Islet precursor cell (in vitro differentiated cells): ENCODE measurements at regions not wholly inside any gene's neighbourhood (a gene's known extent, or its start where the extent isn't known, plus 50 kb on each side); places are given as distances from the start of the nearest gene placed in this dataset.
"Not testable (repeated sequence)": the region's sequence is repeated elsewhere in the genome, so short reads cannot be mapped to it uniquely, and the experiment has no call there.

ENCODE experiments used
- DNase-seq: peaks from one replicate; pipeline ENCODE4 v3.0.0-alpha.2; 2018

DNA sequence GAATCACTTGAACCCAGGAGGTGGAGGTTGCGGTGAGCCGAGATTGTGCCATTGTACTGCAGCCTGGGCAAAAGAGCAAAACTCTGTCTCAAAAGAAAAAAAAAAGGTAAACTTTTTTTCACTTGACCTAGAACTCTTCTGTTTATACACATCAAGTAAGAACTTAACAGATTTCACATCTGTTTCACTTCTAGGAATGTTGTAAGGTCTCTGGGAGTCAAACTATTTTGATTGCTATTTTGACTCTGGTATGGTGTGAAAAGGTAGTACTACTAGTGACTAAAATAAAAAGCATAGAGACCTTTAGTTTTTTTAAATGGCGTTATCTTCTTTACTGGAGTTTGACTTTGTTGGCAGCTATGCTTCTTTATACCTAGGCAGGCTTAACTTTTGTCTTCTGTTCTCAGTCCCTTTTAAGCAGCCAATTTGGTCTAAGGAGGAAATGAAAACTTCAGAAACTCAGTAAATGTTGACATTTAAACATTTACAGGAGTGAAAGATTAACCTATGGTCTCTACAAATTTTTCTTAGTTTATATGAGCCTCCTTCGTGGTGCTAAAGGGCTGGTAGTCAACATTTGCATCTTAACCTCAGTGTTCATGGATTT, 84.7 kb downstream of the METTL2B start:
- DNase-seq: not testable (repeated sequence)

DNA sequence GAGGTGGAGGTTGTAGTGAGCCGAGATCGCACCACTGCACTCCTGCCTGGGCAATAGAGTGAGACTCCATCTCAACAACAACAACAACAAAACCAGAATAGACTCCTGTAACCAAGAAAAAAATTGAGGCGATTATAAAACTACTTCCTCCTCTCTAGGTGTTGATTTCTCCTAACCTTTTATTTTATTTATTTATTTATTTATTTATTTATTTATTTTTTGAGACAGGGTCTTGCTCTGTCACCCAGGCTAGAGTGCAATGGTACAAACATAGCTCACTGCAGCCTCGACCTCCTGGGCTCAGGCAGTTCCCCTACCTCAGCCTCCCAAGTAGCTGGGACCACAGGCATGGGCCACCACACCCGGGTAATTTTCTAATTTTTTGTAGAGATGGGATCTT, 86.2 kb downstream of the METTL2B start:
- not testable (repeated sequence) for DNase-seq

- not testable (repeated sequence) for DNase-seq
These were observed 87.7 kb downstream of the METTL2B start for GRCh38 chr7:128564123-128564700.

GRCh38 chr7:128564932-128565864, 88.7 kb downstream of the METTL2B start:
- not testable (repeated sequence) for DNase-seq

- DNase-seq: not testable (repeated sequence)
These were observed 96.8 kb upstream of the GARIN1A start for GRCh38 chr7:128575277-128575676.

DNA sequence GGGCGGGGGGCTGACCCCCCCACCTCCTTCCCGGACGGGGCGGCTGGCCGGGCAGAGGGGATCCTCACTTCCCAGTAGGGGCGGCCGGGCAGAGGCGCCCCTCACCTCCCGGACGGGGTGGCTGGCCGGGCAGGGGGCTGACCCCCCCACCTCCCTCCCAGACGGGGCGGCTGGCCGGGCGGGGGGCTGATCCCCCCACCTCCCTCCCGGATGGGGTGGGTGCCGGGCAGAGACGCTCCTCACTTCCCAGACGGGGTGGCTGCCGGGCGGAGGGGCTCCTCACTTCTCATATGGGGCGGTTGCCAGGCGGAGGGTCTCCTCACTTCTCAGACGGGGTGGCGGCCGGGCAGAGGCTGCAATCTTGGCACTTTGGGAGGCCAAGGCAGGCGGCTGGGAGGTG, 95.1 kb upstream of the GARIN1A start:
- DNase-seq: not testable (repeated sequence)

GRCh38 chr7:128579843-128580242, 92.2 kb upstream of the GARIN1A start:
- not testable (repeated sequence) for DNase-seq

GRCh38 chr7:128581100-128581499, 91.0 kb upstream of the GARIN1A start:
- not testable (repeated sequence) for DNase-seq

GRCh38 chr7:128581825-128582561, 90.1 kb upstream of the GARIN1A start:
- not testable (repeated sequence) for DNase-seq

- DNase-seq: not testable (repeated sequence)
These were observed 85.4 kb upstream of the GARIN1A start for GRCh38 chr7:128586715-128587114.

GRCh38 chr7:128591705-128592104, 80.4 kb upstream of the GARIN1A start:
- no peak for DNase-seq

DNA sequence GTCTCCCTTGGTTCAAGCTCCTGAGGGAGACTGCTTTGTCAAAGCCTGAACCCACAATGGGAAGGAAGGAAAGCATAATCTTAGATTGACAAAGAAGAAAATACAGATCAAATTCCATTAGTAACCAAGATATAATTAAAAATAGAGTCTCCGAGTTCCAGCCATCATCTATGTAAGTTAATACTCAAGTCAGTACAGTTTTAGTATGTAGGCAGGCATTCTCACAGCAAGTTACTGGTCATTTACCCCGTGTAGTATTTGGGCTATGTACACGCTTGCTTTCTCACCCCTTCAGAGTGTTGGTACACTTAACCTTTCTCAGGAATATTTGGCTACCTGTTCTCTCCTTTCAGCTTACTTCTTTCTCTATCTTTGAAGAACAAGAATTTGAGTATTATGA, 79.9 kb upstream of the GARIN1A start:
- not testable (repeated sequence) for DNase-seq

- not testable (repeated sequence) for DNase-seq
These were observed 78.0 kb upstream of the GARIN1A start for GRCh38 chr7:128594061-128594460.

- DNase-seq: peak; percentile 69
These were observed 75.6 kb upstream of the GARIN1A start for GRCh38 chr7:128596336-128597128.

DNA sequence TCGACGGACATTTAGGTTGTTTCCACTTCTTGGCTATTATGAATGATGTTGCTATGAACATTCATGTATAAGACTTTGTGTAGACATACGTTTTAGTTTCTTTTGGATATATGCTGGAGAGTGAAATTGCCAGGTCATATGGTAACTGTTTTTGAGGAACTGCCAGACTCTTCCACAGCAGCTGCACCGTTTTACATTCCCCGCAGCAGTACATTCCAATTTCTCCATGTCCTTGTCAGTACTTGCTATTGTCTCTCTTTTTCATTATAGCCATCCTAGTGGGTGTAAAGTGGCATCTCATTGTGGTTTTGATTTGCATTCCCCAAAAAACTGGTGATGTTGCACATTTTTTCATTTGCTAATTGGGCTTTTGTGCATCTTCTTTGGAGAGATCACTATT, 73.1 kb upstream of the GARIN1A start:
- not testable (repeated sequence) for DNase-seq

DNA sequence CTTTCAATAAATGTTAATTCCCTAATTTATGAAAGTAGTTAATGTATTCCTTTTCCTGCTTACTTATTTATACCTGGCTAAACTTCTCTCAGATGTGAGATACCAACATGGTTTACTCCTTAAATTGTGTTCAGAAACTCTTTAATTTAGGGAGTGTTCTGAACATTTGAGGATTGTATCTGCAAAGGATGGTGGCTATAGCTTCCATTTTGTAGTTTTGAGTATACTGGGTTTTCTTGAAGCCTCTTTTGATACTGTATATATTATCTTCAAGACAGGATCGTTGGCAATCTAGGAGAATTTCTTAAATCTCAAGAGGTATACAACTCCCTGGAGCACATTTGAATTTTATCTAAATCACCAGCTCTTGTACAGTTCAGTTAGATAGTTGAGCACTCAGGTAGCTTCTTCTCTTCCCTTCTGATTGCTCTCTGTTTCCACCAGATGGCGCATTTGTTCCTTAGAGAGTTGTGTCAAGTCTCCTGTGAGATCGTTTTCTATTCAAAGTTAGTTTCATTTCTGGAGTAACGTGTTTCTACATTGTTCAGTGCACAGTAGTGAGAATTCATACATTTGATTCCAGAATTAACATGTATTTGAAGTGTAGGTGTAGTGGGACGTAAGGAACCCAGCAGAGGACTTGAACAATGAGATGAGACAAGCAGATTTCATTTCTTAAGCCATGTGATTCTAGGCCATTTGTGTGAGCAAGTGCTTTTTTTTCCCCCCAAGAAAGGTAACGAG, 63.2 kb upstream of the GARIN1A start:
- not testable (repeated sequence) for DNase-seq

DNA sequence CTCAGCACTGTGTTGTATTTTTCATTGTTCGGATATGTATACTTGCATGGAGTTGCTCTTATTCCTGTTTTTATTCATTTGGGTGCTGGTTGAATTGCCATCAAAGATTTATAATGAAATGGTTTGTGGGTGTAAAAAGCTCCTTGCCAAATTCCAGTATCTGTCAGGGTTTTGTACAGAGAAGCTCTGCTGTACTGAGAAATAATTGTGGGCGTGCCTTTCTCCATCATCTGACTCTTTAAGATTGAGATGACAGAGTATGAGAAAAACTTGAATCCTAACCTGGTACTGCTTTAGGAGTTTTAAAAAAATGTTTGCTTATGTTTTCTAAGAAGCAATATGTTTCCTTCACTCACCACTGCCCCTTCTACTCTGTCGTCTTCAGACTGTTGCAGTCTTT, 58.7 kb upstream of the GARIN1A start:
- DNase-seq: not testable (repeated sequence)

DNA sequence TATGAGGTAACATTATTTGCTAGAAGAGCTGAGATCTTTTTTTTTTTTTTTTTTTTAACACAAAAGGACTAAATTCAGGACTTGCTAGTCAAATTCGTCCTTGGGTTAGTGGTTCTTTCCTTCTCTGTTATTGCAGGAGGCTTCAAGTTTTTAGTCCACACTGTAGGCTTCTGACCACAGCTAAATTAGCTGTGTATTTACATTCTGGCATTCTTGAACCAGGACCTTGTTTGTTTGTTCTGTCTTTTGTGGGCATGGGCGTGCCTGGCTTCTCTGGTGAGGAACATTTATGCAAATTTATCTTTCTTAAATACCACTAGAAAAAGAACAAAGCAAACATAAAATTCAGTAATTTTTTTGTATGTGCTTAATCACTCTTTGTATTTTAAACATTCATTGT, 57.3 kb upstream of the GARIN1A start:
- DNase-seq: not testable (repeated sequence)

GRCh38 chr7:128616799-128617198, 55.3 kb upstream of the GARIN1A start:
- DNase-seq: not testable (repeated sequence)
